ENCODE measurements at regions not wholly inside any gene's neighbourhood (a gene's known extent, or its start where the extent isn't known, plus 50 kb on each side); places are given as distances from the start of the nearest gene placed in this dataset.

- peak; percentile 37 for DNase-seq (ENCODE audit: low read depth)
- no peak for TF ChIP-seq CTCF (IDR thresholded peaks at IDR 0.05; ENCODE audit: low read length, missing control alignments)
- no peak overlapping the region for H3K4me3 ChIP-seq (replicated peaks; ENCODE audit: low read depth, low read length)
Observed at GRCh38 chr4:56245547-56246232, 141.6 kb downstream of the AASDH start.

- H3K4me3 ChIP-seq (replicated peaks; ENCODE audit: low read depth, low read length): no peak overlapping the region
- DNase-seq (ENCODE audit: low read depth): no peak
- TF ChIP-seq CTCF (IDR thresholded peaks at IDR 0.05; ENCODE audit: low read length, missing control alignments): no peak
Observed at GRCh38 chr4:56244681-56245080, 142.6 kb downstream of the AASDH start.

- no peak for TF ChIP-seq CTCF (IDR thresholded peaks at IDR 0.05; ENCODE audit: low read length, missing control alignments)
- no peak for DNase-seq (ENCODE audit: low read depth)
- H3K4me3 ChIP-seq (replicated peaks; ENCODE audit: low read depth, low read length): no peak overlapping the region
Observed at GRCh38 chr4:56243107-56243506, 144.2 kb downstream of the AASDH start.

GRCh38 chr4:56241500-56241899, 145.8 kb downstream of the AASDH start:
- H3K4me3 ChIP-seq (replicated peaks; ENCODE audit: low read depth, low read length): no peak overlapping the region
- no peak for TF ChIP-seq CTCF (IDR thresholded peaks at IDR 0.05; ENCODE audit: low read length, missing control alignments)
- no peak for DNase-seq (ENCODE audit: low read depth)

GRCh38 chr4:56240554-56241174, 146.6 kb downstream of the AASDH start:
- peak; percentile 19 for DNase-seq (ENCODE audit: low read depth)
- no peak for TF ChIP-seq CTCF (IDR thresholded peaks at IDR 0.05; ENCODE audit: low read length, missing control alignments)
- H3K4me3 ChIP-seq (replicated peaks; ENCODE audit: low read depth, low read length): no peak overlapping the region

- no peak for DNase-seq (ENCODE audit: low read depth)
- H3K4me3 ChIP-seq (replicated peaks; ENCODE audit: low read depth, low read length): no peak overlapping the region
- no peak for TF ChIP-seq CTCF (IDR thresholded peaks at IDR 0.05; ENCODE audit: low read length, missing control alignments)
Observed at GRCh38 chr4:56238251-56238650, 149.0 kb downstream of the AASDH start.

GRCh38 chr4:56235725-56236124, 151.6 kb downstream of the AASDH start:
- no peak for DNase-seq (ENCODE audit: low read depth)
- no peak overlapping the region for H3K4me3 ChIP-seq (replicated peaks; ENCODE audit: low read depth, low read length)
- no peak for TF ChIP-seq CTCF (IDR thresholded peaks at IDR 0.05; ENCODE audit: low read length, missing control alignments)

Measured in fibroblast of pulmonary artery (primary cell).